ENCODE measurements at regions not wholly inside any gene's neighbourhood (a gene's known extent, or its start where the extent isn't known, plus 50 kb on each side); places are given as distances from the start of the nearest gene placed in this dataset.

DNA sequence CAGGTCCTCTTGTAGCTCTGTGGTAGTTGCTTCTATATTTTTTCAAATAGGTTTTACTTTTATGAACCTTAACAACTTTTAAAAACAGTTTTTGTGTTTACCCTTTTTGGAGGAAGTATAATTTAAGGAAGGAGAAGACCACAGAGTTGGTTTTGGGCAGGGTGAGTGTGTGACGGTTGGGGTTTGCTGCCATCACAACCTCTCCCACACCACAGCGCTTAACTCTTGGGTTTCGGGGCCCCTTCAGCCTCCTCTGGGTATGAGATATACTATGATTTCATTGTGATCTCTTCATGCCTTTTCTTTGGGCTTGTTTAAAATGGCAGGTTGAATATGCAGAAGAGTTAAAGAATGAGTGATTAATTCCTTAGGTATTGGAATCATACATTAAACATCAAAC is 228.7 kb upstream of the CRY1 start:
- no peak for DNase-seq

DNA sequence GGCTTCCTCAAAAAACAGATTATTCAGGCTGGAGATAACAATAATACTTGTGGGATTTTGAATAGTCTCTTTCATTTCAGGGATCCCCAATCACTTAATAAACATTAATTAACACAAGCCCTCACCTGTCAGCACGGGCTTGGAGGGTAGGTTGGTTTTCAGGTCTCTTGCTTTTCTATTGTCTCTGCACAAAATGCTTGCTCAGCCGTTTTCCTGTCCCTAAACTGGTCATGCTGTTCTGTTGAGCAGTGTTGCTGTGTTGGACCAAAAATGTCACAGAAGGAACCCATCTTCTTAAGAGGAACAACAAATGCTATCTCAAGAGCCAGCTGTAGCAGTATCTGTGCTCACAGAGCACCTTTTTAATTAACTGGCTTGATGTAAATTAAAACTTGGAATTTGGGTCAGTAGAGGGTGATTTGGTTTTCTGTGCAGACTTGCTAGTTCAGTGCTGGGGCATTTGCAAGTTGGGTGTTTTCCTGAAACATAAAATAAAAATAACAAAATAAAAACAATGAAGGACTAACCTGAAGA is 231.8 kb upstream of the CRY1 start:
- no peak for DNase-seq

DNA sequence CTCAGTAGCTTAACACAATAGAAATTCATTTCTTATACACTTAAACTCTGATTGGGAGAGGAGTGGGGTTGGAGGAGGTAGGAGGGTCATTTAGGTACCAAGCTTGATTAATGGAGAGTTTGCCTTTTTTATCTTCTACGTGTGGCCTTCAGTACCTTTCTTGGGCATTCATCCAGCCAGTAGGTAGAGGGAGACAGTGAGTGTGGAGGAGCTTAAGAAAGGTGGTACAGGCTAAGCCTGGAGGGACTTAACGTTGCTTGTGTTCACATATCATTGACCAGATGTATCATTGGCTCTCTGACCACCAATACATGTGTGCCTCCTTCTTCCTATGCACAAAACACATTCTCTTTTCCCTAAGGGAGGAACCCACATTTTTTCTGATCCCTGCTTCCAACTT is 232.9 kb upstream of the CRY1 start:
- DNase-seq, result no peak

DNA sequence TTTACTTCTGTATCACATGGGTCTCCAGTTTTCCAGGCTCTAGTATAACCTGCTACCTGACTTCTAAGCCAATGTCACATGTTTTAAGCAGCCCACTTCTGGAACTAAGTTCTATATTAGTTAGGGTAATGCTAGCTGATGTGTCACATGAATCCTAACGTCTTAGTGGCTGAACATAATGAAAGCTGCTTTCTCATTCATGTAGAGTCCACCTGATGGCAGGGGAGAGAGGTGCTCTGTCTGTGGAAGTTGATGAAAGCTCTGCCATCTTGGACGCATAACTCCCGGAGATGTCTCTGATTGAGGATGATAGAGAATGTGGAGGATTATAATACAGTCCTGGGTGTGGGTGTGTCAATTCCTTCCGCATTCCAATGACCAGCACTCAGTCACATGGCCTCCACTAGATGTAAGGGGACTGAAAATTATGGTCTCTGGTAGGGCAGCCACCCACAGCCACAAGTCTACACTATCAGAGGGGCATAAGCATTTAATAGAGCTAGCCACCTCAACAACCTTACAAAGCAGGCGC is 234.4 kb upstream of the CRY1 start:
- DNase-seq, result no peak

DNA sequence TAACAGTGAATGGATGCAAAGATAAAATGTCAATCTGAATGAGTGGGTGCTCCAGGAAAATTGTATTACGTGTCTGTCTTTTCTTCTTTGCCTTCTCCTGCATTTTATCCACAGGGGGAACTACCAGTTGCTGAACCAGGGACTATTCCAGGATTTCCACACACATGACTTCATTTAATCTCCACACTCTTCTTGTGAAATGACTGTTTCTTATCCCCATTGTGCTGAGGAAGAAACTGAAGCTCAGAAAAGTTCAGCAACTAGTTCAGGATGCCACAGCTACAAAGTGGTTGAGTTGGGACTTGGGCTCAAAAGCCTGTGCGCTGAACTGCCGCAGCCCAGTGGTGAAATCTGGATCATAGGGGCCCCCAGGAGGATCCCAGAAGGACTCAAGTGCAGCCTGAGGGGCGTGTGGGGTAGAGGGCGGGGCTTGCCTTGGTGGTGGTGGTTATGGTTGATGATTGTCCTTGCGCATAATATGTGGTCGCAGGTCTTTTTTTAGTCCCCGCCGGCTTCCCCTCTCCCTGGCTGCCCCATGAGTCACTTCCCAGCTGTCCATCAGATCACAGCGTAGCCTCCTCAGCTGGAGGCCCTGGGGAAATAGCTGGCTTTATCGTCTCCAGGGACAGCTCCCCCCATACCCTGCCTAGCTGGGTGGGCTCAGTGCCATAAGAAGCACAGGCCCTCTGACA is 235.2 kb upstream of the CRY1 start:
- no peak for DNase-seq

DNA sequence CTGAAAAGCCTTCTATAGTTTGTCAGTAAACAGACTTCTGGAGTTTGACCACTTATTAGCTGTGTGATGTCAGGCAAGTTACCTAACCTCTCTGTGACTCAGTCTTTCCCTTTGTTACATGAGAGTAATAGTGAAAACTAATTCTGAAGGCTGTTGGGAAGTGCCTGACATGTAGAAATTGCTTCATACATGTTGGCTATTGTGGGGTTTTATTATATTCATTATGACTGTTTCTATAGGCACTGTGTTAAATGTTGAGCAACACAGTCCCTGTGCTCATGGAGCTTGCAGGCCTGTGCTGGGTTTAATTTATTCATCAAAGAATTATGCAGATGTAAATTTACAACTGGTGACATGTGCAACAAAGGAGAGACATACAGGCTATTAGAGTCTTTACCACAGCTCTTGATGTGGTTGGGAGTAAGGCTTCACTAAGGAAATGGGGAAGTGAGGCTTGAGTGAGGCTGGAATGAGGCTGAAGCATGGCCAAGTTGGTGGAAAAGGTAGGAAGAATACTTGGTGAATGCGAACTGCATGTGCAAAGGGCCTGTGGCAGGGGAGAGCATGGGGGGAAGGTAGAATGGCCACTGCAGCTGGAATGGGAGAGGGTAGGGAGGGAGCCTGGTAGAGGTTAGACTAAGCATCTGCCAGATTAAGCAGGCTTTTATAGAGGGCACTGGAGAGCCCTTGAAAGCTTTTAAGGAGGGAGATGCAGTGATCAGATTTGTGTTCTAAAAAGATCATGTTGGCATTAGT is 236.4 kb upstream of the CRY1 start:
- DNase-seq, result no peak

DNA sequence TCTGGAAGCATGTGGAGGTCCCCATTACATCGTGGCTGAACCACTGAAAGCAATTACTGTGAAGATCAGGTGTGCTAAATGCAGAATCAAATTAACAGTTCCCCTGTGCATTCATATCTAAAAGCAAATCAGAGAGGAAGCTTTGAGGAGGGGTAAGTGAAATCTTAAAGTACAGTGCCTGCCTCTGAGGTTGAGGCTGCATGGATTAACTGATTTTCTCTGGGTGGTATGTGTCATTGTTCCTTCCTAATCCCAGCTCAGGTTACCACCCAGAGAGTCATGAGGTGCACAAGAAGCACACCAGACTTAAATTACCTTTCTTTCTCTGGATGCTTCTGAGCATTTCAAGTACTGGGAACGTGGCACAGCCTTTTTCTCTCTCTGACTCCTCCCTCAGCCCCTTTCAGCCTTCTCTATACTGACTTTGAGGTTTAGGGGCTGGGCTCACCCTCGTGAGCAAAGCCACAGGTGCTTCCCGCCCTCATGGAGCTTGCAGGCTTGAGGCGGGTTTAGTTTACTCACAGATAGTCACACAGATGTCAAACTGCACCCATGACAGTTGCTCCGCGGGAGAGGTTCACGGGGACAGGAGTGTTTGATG is 237.6 kb upstream of the CRY1 start:
- DNase-seq, result no peak

DNA sequence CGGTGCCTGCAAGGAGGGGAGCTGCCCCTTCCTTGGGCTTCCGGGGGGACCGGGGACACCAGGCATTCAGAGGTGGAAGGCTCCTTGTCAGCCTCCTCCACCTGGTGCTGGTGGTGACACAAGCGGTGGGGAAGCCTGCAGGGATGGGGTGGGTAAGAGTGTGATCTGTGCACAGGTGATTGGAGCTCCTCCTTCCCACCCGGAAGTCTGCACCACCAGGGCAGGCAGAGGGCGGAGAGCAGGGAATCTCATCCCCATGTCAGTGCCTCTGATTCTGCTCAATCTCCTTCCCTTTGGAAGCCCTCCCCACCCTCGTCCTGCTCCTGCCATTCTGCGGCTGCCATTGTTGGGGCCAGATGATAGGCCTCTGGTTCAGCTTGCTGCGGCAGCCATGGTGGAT is 238.1 kb upstream of the CRY1 start:
- no peak for DNase-seq

DNA sequence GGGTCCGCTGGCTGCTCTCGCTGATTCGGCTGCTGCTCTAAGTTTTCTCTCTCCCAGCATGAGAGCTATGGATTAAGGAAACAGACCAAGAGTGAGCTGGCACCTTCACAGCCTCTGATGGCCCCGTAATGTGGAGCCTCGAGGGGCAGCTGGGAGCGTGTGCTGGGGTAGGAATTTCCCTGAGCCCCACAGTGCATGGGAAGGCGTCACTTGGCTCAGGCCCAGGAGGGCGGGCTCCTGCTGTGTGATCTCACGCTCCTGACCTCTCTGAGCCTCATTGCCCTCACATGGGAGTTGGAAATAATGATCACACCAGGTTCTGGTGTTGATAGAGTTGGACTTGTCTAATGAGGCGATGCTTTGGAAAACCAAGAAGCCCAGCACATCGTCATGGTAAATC is 238.6 kb upstream of the CRY1 start:
- DNase-seq, result no peak

DNA sequence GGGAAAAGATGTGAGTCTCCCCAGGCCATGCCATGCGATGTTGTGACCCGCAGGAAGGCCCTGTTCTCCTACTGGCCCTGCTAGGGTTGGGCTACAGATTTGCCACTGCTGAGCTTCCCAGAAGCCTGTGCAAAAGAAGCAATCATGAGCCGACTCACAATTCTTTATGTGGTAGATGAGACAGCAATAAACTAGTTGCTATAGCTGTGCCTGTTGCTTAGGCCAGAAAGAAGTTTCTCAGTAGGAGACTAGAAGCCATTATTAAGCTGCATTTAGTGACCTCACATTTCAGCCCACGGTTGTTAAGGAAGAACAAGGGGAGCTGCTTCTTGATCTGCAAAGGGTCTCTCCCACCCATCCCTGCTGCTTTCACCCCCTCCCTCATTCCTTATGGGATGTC is 239.4 kb upstream of the CRY1 start:
- no peak for DNase-seq

DNA sequence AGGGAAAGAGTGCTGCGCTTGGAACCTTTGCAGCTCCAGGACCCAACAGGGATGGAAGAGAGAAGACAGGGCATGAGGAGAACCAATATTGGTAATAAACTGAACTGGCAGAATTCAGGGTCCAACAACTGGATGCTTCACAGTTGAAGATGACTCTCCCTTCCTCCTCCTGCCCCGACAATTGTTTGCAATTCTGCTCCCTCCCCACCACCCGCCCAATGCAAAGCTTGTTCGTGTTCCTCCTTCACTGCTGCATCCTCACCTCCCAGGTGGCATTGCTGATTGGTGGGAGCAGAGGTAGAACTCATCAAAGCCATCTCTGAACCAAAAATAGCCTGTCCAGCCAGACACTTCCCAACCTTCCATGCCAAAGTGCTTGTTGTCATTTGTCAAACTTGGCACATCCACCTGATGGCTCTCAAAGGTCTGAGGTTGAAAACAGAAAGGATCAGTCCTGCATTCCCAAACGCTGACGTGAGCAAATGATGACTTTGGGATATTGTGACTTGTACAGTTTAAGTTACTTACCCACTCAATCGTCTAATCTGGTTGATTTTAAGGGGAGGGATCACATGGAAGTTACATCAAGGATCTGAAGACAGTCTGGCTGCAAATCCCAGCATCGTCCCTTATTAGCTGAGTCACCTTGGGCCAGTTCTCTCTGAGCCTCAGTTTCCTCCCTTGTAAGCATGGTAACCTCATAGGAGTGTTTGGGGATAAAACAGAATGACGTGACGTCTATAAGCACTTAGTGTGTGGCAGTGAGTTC is 242.6 kb upstream of the CRY1 start:
- no peak for DNase-seq

DNA sequence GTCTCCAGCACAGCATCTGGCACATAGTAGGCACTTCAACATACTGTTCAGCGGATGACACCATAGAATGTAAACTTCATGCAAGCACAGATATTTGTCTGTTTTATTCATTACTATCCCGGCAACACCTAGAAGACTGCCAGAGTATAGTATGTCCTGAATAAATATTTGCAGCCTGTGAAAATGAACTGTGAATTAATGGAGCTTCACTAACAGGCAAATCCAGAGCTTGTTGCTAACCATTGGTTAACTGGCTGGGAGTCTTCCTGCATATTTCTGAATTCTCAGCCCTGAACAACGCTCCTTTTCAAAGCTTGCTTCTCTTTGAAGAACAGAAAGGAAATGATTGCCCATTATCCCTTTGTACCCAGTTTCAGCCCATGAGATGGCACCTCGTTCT is 243.3 kb upstream of the CRY1 start:
- no peak for DNase-seq

DNA sequence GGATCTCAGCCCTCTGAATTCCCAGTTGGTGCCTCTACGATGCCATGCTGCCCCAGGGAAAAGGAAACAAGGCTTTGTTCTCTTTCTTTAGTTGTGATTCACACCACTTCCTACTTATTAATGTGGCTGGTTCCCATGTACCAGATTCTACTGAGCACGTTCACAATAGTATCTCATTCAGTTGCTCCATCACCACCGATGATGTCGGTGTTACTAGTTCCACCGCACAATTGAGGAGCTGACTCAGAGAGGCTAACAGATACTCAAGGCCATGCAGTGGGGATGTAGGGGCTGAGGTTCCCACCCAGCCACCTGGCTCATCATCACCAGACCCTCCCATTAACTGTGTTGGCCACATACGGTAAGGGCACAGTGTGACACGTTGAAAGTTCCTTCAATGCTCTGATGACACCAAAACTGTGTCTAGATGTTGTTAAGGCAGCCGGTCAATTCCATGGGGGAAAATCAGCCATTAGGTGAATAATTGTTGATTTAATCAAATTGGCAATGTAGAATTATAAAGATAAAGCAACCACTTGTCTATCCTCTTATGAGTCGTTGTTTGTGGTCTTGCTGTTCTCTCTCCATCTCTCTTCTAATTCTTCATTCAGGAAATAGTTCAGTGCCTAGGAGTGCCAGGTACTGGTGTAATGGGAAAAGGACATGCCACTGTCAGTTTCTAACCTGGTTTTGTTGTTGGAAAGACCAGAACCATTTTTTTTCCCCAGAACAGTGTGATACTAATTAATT is 244.2 kb upstream of the CRY1 start:
- DNase-seq, result no peak

DNA sequence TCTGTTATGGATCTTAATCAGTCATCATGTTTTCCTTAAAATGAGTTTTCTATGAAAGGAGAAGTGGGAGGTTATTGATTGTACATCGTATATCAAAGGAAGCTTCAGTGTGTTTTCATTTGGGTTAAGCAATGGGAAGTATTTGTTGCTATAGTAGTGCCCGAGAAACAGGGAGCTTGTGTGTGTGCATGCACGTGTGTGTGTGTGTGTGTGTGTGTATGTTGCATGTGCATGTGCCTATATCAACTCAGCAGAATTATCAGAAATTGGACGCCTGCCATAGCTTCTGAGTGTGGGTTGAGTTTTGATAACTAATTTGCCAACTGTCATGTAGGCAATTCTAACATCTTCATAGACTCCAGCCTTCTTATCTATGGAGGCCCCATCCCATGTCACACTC is 246.1 kb upstream of the CRY1 start:
- no peak for DNase-seq

DNA sequence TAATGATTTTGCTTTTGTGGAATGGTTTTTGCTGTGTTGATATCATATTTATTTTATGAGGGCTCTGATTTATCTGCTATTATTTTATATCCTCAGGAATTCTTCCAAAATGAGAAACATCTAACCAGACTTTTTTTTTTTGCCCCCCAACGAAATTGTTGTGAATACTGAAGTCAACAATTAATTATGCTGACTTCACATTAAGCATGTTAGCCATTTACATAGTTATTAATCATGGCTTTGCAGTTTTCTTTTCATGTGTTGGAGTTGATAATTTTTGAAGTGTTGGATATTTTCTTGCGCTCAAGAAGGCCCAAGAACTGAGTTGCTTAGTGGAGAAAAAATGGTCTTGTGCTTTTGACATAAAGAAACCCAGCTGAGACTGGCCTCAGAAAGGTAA is 246.6 kb upstream of the CRY1 start:
- DNase-seq, result no peak

DNA sequence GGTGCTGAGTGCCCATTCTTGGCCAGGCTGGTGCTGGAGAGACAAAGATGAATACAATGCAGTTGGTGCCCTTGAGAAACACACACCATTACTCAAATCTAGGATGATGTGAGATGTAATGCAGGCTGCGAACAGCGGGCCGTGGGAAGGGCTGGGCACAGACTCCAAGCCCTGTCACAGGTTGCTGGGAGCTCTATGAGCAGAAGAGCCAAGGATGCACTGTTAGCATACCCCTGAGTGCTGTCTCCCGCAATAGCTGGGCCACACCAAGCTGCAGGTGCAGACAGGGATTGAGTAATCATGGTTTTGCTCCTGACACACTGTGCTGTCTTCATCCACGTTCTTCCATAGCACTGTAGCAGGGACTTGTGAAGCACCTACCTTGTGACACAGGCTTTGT is 247.5 kb upstream of the CRY1 start:
- DNase-seq, result no peak

DNA sequence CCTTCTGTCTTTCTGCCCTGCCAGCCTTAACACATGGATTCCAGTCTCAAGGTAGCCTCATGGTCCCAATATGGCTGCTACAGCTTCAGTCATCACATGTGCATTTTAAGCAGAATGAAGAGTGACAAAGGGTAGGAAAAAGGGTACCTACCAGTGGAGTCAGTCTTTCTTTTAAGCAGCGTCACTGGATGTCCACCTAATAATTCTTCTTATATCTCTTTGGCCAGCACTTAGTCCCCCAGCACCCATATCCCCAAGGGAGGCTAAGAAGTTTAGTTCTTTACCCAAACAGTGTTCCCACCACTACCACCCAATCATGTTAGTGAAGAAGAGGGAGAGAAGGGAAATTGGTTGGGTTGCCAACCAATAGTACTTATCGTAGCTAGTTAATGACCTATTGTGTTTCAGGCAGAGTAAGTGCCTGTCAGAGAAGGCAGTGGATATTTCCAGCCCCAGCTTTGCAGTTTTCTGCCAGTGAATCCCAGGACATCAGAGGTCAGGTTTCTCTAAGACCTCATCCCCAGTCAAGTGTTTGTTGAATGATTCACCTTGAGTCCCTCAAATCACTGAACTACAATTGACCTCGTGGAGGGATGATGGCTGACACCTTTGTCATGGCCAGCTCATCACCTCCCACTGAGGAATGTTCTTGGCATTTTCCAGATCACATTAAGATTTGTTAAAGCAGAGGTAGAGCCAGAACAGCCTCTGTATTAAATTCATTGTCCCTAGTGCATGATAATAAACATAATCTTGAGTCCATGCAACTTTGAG is 250.9 kb upstream of the CRY1 start:
- DNase-seq, result no peak

DNA sequence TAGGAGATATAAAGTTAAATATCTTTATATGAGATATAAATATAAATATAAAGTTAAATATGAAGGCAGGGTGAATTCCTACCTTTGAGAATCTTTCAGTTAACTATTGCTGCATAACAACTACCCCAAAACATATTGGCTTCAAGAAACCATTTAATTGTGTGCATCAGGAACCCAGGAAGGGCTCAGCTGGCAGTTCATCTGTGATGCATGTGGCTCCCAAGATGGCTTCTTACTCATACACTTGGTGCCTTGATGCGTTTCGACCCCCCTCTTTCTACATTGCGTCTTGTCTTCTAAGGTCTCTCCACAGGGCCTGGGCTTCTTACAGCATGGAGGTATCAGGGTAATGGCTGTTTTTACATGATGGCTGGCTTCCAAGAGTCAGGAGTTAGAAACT is 253.9 kb upstream of the CRY1 start:
- no peak for DNase-seq

DNA sequence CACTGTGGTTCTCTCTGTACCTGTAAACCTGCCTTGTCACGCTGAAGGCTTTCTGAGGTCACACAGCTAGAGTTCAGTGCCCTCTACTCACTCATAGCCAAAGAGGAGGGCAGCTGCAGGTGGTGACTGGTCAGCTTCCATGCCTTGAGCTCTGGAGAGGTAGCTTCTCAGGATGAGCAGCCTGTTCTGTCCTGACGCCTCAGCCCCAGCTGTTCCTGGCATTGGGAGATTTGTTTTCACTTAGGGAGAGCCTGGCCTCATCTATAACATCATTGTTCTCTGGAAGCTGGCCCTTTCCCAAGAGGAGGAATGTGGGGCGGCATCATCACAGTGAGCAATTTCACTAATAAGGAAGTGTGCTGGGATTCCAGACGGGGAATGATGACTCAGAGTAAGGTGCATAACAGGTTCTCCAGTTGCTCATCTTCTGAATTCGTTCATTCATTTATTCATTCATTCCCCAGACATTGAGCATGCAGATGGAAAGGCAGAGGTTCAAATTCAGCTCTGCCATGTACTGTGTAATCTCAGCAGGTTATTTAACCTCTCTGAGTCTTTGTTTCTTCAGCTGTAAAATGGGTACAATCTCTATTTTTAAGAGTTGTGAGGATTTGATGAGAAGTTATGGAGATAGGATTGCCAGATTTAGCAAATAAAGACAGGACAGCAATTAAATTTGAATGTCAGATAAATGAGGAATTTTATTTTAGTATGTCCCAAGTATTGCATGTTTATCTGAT is 255.8 kb upstream of the CRY1 start:
- DNase-seq, result no peak

DNA sequence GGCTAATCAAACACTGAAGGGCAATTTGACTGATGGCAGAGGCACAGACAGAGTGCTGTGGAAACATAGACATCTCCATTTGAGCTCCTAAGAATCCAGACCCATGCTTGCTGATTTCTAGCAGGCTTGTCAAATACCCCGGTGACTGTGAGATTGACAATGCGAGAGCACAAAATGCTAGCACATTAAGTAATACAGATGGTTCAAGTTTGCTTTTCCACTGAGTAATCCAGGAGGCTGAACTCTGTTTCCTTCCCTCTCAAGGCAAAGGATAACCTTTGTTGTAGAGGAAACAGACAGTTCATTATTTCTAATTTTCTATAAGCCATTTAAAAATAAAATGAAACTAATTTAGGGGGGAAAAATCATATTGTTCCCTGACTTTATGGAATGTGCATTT is 256.5 kb upstream of the CRY1 start:
- no peak for DNase-seq

DNA sequence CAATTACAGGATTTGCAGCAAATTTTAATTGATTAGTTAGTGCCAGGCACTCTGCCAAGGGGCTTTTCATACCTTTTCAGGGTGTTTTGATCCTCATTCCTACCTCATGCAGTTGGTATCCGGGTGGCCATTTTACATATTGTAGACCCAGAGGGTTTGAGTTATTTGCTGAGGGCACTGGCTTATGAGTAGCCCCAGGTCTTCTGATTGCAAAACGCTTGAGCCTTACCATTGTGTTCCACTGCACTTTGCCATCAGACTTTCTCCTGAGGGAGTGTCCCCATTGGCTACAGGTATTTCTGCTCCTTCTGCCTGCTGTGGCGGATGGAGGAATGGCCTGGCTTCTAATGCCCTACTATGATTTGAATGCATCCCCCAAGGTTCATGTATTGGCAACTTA is 257.8 kb upstream of the CRY1 start:
- DNase-seq, result no peak
